ENCODE measurements at regions not wholly inside any gene's neighbourhood (a gene's known extent, or its start where the extent isn't known, plus 50 kb on each side); places are given as distances from the start of the nearest gene placed in this dataset.
A peak's percentile ranks its signal among the peaks of the same experiment; 100 is the strongest.

DNA sequence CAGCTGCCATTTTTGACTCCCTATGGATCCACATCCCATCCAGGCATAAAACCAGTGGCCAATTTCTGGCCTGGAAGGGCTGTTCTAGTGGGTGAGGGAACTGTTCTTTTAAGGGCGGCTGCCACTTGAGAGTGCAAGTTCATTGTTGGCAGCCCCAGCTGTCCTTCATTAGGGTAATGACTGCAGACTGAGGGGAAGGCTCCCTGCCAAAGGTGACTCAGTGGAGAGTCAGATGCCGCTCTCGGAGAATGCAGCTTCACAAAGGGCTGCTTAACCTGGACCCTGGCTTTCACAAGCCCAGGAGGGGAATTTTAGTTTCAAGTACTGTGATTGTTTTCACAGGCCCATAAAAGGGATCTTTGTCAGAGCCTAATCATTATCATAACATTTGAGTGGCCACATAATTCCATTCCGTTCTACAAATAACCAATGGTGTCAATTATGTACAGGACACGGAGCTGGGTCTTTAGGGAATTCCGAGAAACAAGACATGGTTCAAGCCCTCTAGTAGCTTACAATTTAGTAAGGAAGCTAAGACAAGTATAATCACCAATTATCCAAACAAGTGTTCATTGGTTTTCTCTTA lies 235.7 kb downstream of the CDCA7 start:
- peak; percentile 86 for DNase-seq

DNA sequence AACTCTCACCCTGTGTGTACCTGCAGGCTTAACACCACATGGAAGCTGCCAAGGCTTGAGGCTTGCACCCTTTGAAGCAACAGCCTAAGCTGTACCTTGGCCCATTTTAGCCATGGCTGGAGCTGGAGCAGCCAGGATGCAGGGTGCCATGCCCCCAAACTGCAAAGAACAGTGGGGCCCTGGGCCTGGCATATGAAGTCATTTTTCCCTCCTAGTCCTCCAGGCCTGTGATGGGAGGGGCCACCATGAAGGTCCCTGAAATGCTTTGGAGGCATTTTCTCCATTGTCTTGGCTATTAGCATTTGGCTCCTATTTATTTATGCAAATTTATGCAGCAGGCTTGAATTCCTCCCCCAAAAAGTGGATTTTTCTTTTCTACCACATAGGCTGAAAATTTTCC lies 238.4 kb downstream of the CDCA7 start:
- no peak for DNase-seq

DNA sequence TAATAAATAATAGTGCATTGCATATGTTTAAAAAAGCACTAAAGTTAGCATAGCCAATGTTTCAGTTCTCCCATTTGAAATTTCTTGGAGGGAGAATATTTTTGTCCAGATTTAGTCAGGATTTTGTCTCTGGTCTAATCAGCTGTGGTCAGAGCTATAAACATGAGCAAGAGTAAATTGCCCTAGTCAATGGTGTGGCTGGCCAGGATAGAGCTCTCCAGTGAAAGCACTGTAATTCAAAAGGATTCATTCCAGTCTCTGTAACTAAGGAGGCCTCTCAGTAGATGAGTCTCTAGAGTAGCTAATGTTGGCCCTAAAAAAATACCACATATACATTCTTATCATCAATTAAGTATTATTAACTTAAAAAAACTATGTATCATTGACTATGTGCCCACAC lies 241.6 kb downstream of the CDCA7 start:
- DNase-seq, result no peak

DNA sequence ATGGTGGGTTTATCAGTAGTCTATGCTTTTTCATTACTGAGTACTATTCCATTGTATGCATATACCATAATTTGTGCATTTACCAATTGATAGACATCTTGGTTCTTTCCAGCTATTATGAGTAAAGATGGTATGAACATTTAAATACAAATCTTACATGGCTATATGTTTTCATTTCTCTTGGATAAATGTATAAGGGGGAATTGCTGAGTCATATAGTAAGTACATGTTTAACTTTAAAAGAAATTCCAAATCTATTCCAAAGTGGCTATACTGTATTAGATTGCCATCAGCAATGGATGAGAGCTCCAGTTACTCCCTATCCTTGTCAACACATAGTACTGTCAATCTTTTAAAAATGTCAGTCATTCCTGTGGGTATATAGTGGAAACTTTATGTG lies 243.9 kb downstream of the CDCA7 start:
- DNase-seq, result no peak

GRCh38 chr2:173599821-173600359 lies 245.2 kb downstream of the CDCA7 start:
- no peak for DNase-seq

GRCh38 chr2:173602153-173602795 lies 247.6 kb downstream of the CDCA7 start:
- no peak for DNase-seq

DNA sequence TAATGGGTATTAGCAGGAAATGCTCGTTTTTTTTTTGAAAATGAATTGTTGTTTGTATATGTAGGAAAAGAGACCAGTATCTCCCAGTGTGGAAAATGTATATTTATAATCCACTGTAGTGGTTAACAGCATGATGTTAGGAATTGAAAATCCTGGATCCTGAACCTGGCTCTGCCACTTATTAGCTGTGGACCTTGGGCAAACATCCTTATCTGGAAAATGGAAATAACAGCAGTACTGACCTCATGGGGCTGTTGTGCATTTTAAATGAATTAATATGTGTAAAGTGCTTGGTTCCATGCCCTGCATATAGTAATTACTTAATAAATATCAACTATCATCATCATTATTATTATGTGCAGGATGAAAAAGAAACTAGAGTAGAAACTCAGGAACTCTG lies 251.3 kb downstream of the CDCA7 start:
- no peak for DNase-seq

DNA sequence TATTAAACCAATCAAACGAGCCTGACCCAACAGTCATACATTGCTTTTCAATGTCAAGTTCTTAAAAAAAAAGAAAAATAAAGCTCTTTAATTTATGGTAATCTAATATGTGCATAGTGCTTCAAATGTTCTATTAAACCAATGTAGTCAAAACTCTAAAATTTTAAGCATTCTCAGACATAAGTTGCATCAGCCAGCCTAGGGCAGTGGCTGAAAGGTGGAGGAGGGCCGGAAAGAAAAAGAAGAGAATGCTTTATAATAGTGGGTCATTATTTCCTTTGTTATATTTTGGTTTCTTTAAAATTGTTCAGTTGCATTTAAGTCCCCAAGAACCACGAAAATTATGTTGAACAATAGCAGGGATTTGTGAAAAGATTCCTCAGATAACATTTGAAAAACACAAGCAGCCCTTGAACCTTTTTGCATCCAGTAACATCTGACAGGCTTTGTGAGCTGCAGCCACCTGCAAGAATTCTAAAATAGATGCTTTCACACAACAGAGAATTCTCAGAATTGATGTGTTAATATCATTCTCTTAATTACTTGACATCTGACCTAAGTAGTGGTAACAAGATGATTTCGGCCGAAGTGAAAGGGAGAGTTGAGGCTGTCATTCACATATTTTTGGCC lies 252.1 kb downstream of the CDCA7 start:
- DNase-seq, result no peak

- DNase-seq, result no peak
These were observed 253.1 kb downstream of the CDCA7 start for GRCh38 chr2:173607606-173608311.

GRCh38 chr2:173611121-173611520 lies 256.4 kb downstream of the CDCA7 start:
- no peak for DNase-seq

DNA sequence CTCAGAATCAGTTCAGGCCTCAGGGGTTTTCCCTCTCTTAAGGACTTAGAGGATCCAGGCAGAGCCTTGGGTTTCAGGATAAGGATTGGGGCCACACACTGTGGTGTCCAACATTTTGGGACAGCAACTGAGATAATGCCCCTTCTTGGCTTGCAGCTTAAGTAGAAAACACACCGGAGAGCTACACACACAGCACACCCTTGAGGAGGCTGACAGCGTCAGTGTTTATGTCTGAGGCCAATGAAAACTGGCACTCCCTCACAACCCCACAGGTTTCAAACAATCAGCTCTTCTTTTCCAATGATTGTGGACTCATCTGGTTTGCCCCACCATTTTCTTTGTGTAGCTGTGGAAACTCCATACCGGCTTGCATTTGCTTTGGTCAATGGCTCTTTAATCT lies 257.7 kb downstream of the CDCA7 start:
- no peak for DNase-seq

DNA sequence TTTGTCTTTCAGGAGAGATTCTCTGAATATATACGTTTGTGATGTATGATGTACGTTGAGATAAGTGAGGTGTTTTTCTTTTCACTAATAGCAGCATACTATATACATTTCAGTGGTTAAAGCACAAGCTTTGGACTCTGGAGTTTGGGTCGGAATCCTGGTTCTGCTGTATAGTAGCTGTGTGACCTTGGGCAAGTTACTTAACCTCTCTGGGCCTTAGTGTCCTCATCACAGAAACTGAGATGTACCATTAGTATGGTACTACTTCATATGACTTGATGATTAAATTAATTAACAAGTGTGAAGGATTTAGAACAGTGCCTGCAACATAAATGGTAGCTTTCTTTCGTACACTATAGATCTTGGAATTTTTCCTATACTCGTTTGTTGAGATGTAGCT lies 258.7 kb downstream of the CDCA7 start:
- no peak for DNase-seq

DNA sequence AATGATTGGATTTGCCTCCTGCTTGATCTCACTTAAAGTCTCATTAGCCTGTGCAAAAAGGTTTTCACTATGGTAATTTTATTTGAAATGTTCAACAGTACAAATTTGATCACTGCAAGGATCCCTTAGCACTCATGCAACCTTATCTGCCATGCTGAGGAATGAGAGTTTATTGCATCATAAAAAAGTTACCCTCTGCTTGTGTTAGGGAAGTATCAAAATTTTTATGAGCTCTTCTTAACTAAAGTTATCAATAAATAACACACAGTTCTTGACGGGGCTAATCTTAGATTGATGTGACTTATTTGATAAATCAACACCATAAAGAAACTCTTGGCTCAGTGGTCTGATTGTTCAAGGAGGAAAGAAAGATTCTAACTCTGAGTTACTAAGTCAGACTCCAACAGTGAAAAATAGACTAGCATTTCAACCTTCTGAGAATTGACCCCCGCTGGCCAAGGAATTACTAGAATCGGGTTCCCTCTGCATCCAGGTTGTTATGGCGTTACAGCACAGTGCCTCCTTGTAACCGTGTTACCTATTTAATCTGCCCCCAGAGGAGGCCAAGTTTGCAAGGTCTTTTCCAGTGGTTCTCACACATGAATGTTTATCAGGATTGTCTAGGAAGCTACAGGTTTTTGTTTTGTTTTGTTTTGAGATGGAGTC lies 259.7 kb downstream of the CDCA7 start:
- DNase-seq, result no peak

DNA sequence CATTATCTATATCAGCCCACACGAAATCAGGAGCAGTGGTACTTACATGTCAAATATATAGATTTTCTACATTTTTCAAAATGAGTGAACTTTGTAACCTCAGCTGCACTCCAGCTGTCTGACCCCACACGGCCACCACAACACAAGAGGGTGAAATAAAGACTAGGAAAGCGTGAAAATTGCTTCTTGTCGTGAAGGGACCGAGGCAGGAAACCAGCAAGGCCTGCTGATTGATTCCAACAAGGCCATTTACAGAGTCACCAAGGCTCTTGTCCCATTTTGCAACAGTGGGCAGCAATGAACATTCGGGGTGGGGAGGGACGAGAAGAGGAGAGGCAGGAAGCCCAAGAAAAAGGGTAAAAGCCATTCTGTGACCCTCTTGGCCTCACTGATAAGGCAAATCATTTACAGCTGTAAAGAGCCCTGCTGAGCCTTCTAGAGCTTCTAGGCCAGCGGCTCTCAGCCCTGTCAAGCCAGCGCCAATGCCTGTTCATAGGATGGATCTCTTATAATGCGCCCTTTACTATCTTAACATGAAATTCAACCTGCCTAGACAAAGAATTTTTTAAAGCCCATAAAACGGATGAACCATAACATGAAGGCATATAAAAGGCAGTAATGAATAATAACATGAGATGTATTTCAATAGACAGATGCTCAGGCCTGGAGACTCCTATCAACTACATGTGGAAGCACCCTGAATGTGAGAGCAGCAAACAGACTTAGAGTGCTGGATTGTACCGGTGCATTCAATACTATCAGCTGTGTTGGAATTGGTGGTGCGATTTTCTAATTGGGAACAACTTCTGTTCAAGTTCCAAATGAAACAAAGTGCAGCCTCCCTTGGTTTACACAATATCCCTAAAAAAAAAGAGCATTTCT lies 269.0 kb downstream of the CDCA7 start:
- no peak for DNase-seq

GRCh38 chr2:173625315-173625714 lies 270.6 kb downstream of the CDCA7 start:
- no peak for DNase-seq

DNA sequence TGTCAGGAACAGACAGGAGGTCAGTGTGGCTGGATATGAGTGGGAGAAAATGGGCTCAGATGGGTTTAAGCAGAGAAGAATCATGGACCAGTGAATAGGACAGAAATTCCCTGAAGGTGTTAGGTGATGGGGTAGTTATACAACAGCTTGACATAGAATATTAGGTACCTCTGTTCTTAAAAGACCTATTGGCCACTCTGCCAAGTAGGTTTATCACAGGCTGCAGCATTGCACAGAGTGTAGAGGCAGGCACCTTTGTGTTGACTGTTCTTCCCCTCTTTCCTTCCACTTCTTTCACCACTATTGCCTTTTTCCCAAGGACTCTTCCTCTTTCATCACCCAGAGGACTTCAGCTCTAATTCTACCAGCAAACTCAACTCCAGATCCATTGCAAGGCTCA lies 274.4 kb downstream of the CDCA7 start:
- no peak for DNase-seq

DNA sequence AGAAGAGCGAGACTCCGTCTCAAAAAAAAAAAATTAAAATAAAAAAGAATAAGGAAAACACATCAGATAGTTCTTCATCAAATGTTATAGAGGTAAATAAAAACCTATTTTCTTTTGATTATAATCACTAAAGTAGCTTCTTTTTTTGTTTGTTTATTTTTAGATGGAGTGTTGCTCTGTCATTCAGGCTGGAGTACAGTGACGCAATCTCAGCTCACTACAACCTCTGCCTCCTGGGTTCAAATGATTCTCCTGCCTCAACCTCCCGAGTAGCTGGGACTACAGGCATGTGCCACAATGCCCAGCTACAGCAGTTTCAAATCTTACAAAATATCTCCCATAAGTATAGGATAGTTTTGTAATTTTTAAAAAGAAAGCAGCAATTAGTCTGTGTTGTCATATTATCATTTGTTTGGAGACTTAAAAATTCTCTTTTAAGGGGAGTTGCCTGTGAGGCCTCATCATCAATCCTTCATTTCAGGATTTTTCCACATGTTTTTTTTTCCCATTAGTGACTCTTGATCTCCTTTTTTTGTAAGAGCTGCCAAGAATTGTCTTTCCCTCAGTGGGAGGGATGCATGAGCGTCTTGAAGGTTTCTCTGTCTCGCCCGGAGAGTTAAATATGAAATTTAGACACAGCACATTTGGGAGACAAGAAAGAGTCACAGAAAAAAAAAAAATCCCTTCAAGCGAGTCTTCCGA lies 275.9 kb downstream of the CDCA7 start:
- DNase-seq, result no peak

- DNase-seq, result no peak
These were observed 276.4 kb downstream of the CDCA7 start for GRCh38 chr2:173631127-173631460.

- peak; percentile 27 for DNase-seq
These were observed 289.5 kb downstream of the CDCA7 start for GRCh38 chr2:173644146-173644545.

GRCh38 chr2:173647681-173648311 lies 293.1 kb downstream of the CDCA7 start:
- no peak for DNase-seq

- no peak for DNase-seq
These were observed 294.1 kb downstream of the CDCA7 start for GRCh38 chr2:173648816-173649215.
